HG02642 (cell line): ENCODE measurements at regions not wholly inside any gene's neighbourhood (a gene's known extent, or its start where the extent isn't known, plus 50 kb on each side); places are given as distances from the start of the nearest gene placed in this dataset.
A peak's percentile ranks its signal among the peaks of the same experiment; 100 is the strongest.

ENCODE experiments used
- ATAC-seq: cut with Tn5 transposase; IDR thresholded peaks from one replicate; pipeline ENCODE4 v1.9.1; 2021; ENCODE audit warnings: mild to moderate bottlenecking; ENCODE audit not compliant: unreplicated experiment, poor library complexity

- no peak for ATAC-seq
These were observed 279.9 kb upstream of the CITED2 start for GRCh38 chr6:139654309-139654708.

DNA sequence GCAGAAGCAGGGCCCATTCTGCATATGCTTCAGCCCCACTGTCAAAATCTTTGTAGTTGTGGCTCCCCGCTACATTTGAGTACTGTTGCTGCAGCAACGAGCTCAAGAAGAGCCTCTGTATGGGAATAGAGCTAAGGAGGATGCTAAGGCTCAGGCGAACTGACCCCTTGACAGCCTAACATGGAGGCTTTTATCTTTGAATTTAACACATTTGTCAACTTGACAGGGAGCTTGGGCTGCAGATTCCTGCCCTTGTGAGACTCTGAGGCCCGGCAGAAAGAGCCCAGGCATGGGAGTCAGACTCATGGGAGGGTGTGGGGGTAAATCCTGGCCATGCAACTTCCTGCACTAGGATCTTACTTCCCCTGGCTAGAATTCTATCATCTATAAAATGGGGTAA lies 278.7 kb upstream of the CITED2 start:
- no peak for ATAC-seq

GRCh38 chr6:139650941-139651340 lies 276.5 kb upstream of the CITED2 start:
- no peak for ATAC-seq

- ATAC-seq: no peak
These were observed 275.3 kb upstream of the CITED2 start for GRCh38 chr6:139649732-139650131.

DNA sequence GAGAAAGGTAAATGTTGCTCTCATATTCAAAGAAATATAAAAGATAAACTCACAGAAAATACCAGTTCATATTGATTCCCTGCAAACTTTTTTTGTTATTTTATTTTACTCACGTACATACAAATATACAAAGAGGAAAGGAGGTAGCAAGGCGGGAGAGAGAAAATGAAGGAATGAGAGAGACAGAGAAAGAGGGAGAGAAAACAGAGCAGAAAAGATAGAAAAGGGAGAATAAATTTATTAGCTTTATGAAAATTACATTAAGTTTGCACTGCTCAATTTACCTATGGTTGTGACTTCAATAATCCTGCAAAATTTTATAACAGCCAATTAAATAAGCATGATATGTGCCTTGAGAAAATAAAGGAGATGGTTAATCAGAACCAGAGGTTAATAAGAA lies 274.7 kb upstream of the CITED2 start:
- ATAC-seq: no peak

DNA sequence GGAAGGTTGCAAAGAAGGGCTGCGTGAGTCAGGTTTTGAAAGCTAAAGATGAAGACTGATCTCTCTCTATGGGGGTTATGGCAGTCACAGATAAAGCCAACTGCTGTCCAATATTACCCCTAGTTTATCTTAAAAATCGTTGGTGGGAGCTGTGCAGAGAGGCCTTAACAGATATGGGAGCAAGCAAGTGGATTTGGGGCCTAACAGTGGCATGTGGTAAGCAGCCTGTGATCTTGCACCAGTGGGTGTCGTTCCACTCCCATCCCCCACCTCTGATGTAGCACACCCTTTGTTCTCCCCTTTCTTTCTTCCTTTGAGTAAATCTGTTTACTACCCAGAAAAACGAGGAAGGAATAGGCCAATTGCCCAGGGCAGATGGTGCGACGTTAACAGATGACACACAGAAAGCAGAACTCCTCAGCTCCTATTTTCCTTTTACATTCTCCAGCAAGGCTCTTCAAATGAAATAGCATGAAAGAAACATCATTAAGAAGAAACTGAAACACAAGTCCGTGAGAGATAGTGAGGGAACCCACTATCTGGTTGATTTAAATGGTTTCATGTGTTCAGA lies 274.1 kb upstream of the CITED2 start:
- ATAC-seq: no peak

DNA sequence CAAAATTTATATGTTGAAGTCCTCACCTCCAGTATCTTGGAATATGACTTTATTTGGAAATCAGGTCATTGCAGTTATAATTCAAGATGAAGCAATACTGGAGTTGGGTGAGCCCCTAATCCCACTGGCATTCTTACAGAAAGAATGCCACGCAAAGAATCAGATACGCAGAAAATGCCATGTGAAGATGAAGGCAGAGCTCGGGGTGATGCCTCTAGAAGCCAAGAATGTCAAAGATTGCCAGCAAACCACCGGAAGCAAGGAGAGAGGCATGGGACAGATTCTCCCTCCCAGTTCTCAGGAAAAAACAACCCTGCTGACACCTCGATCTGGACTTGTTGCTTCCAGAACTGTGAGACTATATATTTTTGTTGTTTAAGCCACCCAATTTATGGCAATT lies 273.4 kb upstream of the CITED2 start:
- ATAC-seq: no peak

GRCh38 chr6:139647016-139647415 lies 272.6 kb upstream of the CITED2 start:
- ATAC-seq: no peak

- ATAC-seq: no peak
These were observed 270.4 kb upstream of the CITED2 start for GRCh38 chr6:139644821-139645220.

DNA sequence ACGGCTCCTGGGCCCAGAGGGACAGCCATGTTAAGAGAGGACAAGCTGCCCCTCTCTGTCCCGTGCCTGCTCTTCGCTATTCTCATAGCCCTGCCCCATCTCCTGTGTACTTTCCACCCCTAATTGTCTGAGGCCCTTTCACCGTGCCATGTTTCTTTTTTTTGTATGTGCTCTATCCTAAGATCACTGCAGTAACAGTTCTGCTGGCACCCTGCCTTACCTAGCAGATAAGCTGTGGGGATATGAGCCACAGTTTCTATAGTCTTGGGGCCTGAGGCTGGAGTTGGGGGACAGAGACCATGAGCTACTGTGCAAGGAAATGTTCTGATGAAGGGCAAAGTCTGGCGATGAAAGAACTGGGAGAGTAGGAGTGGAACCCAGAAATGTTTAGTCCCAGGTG lies 269.5 kb upstream of the CITED2 start:
- no peak for ATAC-seq

- no peak for ATAC-seq
These were observed 267.9 kb upstream of the CITED2 start for GRCh38 chr6:139642346-139642745.

DNA sequence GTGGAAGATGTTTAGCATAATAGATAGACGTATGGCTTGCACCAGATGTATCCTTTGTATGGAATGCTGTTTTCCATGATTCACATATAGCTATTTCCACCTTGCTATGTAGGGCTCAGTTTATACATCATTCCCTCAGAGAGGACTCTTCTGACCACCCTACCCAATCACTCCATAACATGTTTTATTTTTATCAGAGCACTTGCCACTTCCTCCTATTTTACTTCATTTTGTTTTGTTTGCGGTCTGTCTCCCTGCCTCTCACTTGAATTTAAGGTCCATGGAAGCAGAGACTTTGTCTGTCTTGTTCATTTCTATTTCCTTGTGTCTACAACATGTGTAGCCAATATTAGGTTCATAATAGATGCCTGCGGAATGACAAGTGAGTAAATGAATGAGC lies 266.9 kb upstream of the CITED2 start:
- ATAC-seq: no peak

GRCh38 chr6:139640921-139641320 lies 266.5 kb upstream of the CITED2 start:
- ATAC-seq: peak; percentile 8

- ATAC-seq: peak; percentile 82
These were observed 266.0 kb upstream of the CITED2 start for GRCh38 chr6:139640448-139640847.

DNA sequence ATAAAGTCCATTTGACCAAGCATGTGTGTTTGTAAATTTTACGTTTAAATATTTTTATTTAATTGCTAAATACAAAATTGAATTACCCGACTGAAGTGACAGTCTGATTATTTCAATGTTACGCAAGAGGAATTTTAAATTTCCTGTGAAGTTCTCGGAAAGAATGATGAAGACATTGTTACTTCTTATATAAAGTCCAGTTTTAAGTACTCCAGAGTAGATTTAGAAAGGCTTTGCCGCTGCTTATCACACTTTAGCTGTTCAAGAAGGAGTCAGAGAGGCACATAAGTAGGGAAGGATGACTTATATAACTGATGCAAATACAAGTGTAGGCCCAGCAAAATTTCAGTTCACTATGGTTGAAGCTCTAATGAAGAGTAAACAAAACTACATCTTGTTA lies 265.1 kb upstream of the CITED2 start:
- no peak for ATAC-seq

GRCh38 chr6:139638179-139638941 lies 263.9 kb upstream of the CITED2 start:
- no peak for ATAC-seq

- ATAC-seq: no peak
These were observed 263.3 kb upstream of the CITED2 start for GRCh38 chr6:139637766-139638165.

DNA sequence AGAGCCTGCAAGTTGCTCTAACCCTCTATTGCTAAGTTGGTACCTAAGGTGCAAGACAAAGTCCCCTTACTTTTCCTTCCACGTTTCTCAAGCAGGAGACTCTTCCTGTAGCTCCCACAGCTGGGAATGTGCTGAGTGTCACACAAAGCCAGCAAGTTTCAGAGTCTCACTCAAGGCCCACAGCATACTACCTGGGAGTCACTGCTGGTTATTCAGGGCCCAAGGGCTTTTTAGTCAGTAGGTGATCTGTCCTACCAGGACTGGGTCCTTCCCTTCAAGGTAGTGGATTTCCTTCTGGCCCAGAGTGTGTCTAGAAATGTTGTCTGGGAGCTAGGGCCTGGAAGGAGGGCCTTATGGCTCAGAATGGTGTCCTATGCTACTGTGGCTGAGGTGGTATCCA lies 261.9 kb upstream of the CITED2 start:
- ATAC-seq: no peak

GRCh38 chr6:139635401-139636130 lies 261.1 kb upstream of the CITED2 start:
- ATAC-seq: no peak

DNA sequence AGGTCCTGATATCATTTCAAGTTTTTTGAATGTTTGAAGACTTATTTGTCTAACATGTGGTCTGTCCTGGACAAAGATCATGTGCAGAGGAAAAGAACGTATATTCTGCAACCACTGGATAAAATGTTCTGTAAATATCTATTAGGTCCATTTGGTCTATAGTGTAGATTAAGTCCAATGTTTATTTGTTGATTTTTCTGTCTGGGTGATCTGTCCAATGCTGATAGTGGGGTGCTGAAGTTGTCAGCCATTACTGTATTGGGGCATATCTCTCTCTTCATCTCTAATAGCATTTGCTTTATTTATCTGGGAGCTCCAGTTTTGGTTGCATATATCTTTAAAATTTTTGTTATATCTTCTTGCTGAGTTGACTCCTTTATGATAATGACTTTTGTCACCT lies 258.4 kb upstream of the CITED2 start:
- no peak for ATAC-seq

- ATAC-seq: no peak
These were observed 253.8 kb upstream of the CITED2 start for GRCh38 chr6:139628270-139628669.

DNA sequence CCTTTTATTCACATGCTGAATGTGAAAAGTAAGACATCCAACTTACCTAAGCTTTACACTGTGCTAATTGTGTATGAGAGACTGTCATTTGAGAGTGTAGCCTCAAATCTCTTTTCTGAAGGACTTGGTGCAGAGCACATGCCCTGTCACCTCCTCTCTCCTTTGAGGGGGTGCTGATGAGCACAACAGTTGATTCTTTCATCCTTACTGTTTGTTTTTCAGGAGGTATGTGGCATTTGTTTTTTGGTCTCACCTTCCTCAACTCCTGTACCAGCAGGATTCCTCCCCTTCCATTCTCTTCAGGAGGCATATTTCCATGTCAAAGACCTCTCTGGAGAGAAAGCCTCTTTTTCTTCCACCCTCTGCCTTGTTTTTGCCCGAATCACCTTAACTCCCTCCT lies 252.6 kb upstream of the CITED2 start:
- no peak for ATAC-seq
